ENCODE measurements at regions not wholly inside any gene's neighbourhood (a gene's known extent, or its start where the extent isn't known, plus 50 kb on each side); places are given as distances from the start of the nearest gene placed in this dataset.

DNA sequence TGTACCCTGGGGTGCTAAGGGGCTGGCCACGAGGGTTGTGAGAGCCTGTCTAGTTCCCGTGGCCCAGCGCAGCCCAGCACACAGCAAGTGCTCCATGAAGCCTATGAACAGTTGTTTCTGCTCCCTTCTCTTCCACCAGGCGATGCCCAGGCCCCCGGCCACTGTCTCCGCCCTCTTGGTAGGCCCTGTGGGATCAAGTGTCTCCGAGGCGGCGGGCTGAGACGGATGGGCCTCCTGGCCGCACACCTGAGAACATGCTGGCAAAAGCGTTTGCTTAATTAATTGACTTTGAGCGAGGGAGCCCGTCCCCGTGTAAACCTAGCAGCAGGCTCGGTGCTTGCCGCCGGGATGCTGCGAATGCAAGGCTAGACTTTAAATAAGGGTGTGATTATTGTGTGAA lies 129.7 kb upstream of the GSE1 start:
- no peak for DNase-seq
- H3K79me2 ChIP-seq (ENCODE audit: insufficient read depth) = no peaks in the 10 kb centered on the region
- POLR2A ChIA-PET = no interaction called here
- no peak overlapping the region for H3K27ac ChIP-seq (ENCODE audit: low read depth in 2 of 2, low read length in 1 of 2)
- 88% methylated on average over 17 of the region's 19 CpGs for WGBS (ENCODE audit: low lambda C conversion rate)
- no peak overlapping the region for H3K4me3 ChIP-seq (ENCODE audit: low read depth in 2 of 2, low read length in 1 of 2)
- H2AFZ ChIP-seq (ENCODE audit: low read depth) = no peak overlapping the region
- no peak overlapping the region for H3K9ac ChIP-seq
- no peaks in the 10 kb centered on the region for H3K36me3 ChIP-seq (replicated peaks in 1 of 2; ENCODE audit: control insufficient read depth in 1 of 2, insufficient read depth in 2 of 2, low read length in 1 of 2)
- H3K9me3 ChIP-seq = no peaks in the 10 kb centered on the region
- no peaks in the 10 kb centered on the region for H3F3A ChIP-seq (replicated peaks; ENCODE audit: insufficient read depth)
- H3K4me2 ChIP-seq = no peak overlapping the region
- H3K27me3 ChIP-seq (ENCODE audit: insufficient read depth) = no peaks in the 10 kb centered on the region
- no peaks in the 10 kb centered on the region for H3K9me2 ChIP-seq
- TF ChIP-seq TCF12 (IDR thresholded peaks at IDR 0.05) (no peak), YY1 (IDR thresholded peaks at IDR 0.05; ENCODE audit: low read depth) (no peak), RFX5 (IDR thresholded peaks at IDR 0.05; ENCODE audit: low read length) (no peak), CHD2 (IDR thresholded peaks at IDR 0.05; ENCODE audit: low read length, partially characterized antibody) (no peak), ELF1 (IDR thresholded peaks at IDR 0.05) (no peak), RCOR1 (IDR thresholded peaks at IDR 0.05; ENCODE audit: low read length) (no peak), POLR2AphosphoS5 (IDR thresholded peaks at IDR 0.05; ENCODE audit: low read depth, low read length) (no peak), FOXJ3 (CRISPR knock-in tag; IDR thresholded peaks at IDR 0.05) (no peak), TAF1 (IDR thresholded peaks at IDR 0.05; ENCODE audit: borderline replicate concordance, low read depth, low read length) (no peak), FOXM1 (IDR thresholded peaks at IDR 0.05; ENCODE audit: low read depth) (no peak), NFIC (IDR thresholded peaks at IDR 0.05; ENCODE audit: borderline replicate concordance) (no peak), EP300 (IDR thresholded peaks at IDR 0.05; ENCODE audit: borderline replicate concordance in 1 of 2, low read depth in 1 of 2, low read length in 1 of 2) (no peak), EZH2phosphoT487 (IDR thresholded peaks at IDR 0.05; ENCODE audit: borderline replicate concordance, low read depth) (no peak)
- TF ChIP-seq, protein P1, sequence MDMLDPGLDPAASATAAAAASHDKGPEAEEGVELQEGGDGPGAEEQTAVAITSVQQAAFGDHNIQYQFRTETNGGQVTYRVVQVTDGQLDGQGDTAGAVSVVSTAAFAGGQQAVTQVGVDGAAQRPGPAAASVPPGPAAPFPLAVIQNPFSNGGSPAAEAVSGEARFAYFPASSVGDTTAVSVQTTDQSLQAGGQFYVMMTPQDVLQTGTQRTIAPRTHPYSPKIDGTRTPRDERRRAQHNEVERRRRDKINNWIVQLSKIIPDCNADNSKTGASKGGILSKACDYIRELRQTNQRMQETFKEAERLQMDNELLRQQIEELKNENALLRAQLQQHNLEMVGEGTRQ (IDR thresholded peaks at IDR 0.05; ENCODE audit: borderline replicate concordance, low read depth, low read length) = no peak
- TF ChIP-seq, protein P2, sequence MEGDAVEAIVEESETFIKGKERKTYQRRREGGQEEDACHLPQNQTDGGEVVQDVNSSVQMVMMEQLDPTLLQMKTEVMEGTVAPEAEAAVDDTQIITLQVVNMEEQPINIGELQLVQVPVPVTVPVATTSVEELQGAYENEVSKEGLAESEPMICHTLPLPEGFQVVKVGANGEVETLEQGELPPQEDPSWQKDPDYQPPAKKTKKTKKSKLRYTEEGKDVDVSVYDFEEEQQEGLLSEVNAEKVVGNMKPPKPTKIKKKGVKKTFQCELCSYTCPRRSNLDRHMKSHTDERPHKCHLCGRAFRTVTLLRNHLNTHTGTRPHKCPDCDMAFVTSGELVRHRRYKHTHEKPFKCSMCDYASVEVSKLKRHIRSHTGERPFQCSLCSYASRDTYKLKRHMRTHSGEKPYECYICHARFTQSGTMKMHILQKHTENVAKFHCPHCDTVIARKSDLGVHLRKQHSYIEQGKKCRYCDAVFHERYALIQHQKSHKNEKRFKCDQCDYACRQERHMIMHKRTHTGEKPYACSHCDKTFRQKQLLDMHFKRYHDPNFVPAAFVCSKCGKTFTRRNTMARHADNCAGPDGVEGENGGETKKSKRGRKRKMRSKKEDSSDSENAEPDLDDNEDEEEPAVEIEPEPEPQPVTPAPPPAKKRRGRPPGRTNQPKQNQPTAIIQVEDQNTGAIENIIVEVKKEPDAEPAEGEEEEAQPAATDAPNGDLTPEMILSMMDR (IDR thresholded peaks at IDR 0.05) = no peak
- TF ChIP-seq, protein P3, sequence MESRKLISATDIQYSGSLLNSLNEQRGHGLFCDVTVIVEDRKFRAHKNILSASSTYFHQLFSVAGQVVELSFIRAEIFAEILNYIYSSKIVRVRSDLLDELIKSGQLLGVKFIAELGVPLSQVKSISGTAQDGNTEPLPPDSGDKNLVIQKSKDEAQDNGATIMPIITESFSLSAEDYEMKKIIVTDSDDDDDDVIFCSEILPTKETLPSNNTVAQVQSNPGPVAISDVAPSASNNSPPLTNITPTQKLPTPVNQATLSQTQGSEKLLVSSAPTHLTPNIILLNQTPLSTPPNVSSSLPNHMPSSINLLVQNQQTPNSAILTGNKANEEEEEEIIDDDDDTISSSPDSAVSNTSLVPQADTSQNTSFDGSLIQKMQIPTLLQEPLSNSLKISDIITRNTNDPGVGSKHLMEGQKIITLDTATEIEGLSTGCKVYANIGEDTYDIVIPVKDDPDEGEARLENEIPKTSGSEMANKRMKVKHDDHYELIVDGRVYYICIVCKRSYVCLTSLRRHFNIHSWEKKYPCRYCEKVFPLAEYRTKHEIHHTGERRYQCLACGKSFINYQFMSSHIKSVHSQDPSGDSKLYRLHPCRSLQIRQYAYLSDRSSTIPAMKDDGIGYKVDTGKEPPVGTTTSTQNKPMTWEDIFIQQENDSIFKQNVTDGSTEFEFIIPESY (IDR thresholded peaks at IDR 0.05; ENCODE audit: borderline replicate concordance, low read depth) = no peak
- H3K4me1 ChIP-seq (ENCODE audit: control insufficient read depth in 1 of 2, insufficient read depth in 2 of 2, low read depth in 1 of 2, low read length in 1 of 2) = no peaks in the 10 kb centered on the region; a peak in 1 of 4 replicates
- peaks cover 8% of the 10 kb centered on the region; the same call in 1 of the 2 replicates for H4K20me1 ChIP-seq (ENCODE audit: insufficient read depth)
- CTCF ChIA-PET = no interaction called here
